ENCODE measurements at regions not wholly inside any gene's neighbourhood (a gene's known extent, or its start where the extent isn't known, plus 50 kb on each side); places are given as distances from the start of the nearest gene placed in this dataset.

GRCh38 chr6:27672113-27672799 is 199.4 kb upstream of the ZNF184 start (continued):
- no peak for TF ChIP-seq ZSCAN12 (CRISPR knock-in tag; IDR thresholded peaks at IDR 0.05)
- TF ChIP-seq CREBL2 (CRISPR knock-in tag; IDR thresholded peaks at IDR 0.05; ENCODE audit: borderline replicate concordance) = no peak
- TF ChIP-seq ZFP37 (CRISPR knock-in tag; IDR thresholded peaks at IDR 0.05; ENCODE audit: borderline replicate concordance) = no peak; the same call in 1 of the 2 replicates
- peak; percentile 22; the same call in 1 of the 2 replicates for TF ChIP-seq ZNF766 (CRISPR knock-in tag; IDR thresholded peaks at IDR 0.05; ENCODE audit: borderline replicate concordance)
- TF ChIP-seq YEATS2 (CRISPR knock-in tag; IDR thresholded peaks at IDR 0.05; ENCODE audit: borderline replicate concordance) = peak; percentile 63; the same call in 1 of the 2 replicates
- TF ChIP-seq, protein P1, sequence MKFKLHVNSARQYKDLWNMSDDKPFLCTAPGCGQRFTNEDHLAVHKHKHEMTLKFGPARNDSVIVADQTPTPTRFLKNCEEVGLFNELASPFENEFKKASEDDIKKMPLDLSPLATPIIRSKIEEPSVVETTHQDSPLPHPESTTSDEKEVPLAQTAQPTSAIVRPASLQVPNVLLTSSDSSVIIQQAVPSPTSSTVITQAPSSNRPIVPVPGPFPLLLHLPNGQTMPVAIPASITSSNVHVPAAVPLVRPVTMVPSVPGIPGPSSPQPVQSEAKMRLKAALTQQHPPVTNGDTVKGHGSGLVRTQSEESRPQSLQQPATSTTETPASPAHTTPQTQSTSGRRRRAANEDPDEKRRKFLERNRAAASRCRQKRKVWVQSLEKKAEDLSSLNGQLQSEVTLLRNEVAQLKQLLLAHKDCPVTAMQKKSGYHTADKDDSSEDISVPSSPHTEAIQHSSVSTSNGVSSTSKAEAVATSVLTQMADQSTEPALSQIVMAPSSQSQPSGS (CRISPR knock-in tag; IDR thresholded peaks at IDR 0.05) = peak; percentile 26; the same call in 1 of the 2 replicates
- no peak for TF ChIP-seq ZBTB42 (CRISPR knock-in tag; IDR thresholded peaks at IDR 0.05)
- TF ChIP-seq FOXP1 (IDR thresholded peaks at IDR 0.05) = no peak
- TF ChIP-seq FOXP1 (CRISPR knock-in tag; IDR thresholded peaks at IDR 0.05) = no peak; the same call in 1 of the 2 replicates
- peak; percentile 37; the same call in 1 of the 2 replicates for TF ChIP-seq ZFP62 (CRISPR knock-in tag; IDR thresholded peaks at IDR 0.05)
- peak; percentile 83 for TF ChIP-seq MYPOP (CRISPR knock-in tag; IDR thresholded peaks at IDR 0.05)
- TF ChIP-seq ISX (CRISPR knock-in tag; conservative IDR thresholded peaks at IDR 0.05) = no peak
- TF ChIP-seq NCOA2 (CRISPR knock-in tag; IDR thresholded peaks at IDR 0.05) = no peak; the same call in 1 of the 2 replicates
- TF ChIP-seq KAT8 (CRISPR knock-in tag; IDR thresholded peaks at IDR 0.05) = peak; percentile 92
- no peak for TF ChIP-seq ZNF780A (CRISPR knock-in tag; IDR thresholded peaks at IDR 0.05)
- no peak for TF ChIP-seq ZNF451 (CRISPR knock-in tag; IDR thresholded peaks at IDR 0.05)
- TF ChIP-seq KLF11 (CRISPR knock-in tag; IDR thresholded peaks at IDR 0.05) = no peak
- 0 out of 2 replicates have a peak, but pooled peaks have one; percentile 43 for TF ChIP-seq WIZ (CRISPR knock-in tag; IDR thresholded peaks at IDR 0.05)
- peak; percentile 12; the same call in 1 of the 2 replicates for TF ChIP-seq PRDM15 (CRISPR knock-in tag; IDR thresholded peaks at IDR 0.05)
- TF ChIP-seq KAT2B (IDR thresholded peaks at IDR 0.05; ENCODE audit: borderline replicate concordance, low read depth, low read length) = no peak
- no peak for TF ChIP-seq GABPA (IDR thresholded peaks at IDR 0.05; ENCODE audit: low read depth, low read length)
- peak; percentile 62 for TF ChIP-seq GABPA (CRISPR knock-in tag; IDR thresholded peaks at IDR 0.05; ENCODE audit: low read depth)
- TF ChIP-seq, protein P2, sequence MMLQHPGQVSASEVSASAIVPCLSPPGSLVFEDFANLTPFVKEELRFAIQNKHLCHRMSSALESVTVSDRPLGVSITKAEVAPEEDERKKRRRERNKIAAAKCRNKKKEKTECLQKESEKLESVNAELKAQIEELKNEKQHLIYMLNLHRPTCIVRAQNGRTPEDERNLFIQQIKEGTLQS (CRISPR knock-in tag; IDR thresholded peaks at IDR 0.05) = 0 out of 2 replicates have a peak, but pooled peaks have one; percentile 1

All from HepG2 (cell line).